ENCODE measurements at regions not wholly inside any gene's neighbourhood (a gene's known extent, or its start where the extent isn't known, plus 50 kb on each side); places are given as distances from the start of the nearest gene placed in this dataset.

GRCh38 chr2:192327576-192327975 is 132.8 kb upstream of the TMEFF2 start:
- TF ChIP-seq EZH2phosphoT487 (IDR thresholded peaks at IDR 0.05; ENCODE audit: borderline replicate concordance) (no peak), CTCF (conservative IDR thresholded peaks at IDR 0.05; ENCODE audit: low read length) (no peak)
- no peaks in the 10 kb centered on the region for H3F3A ChIP-seq (ENCODE audit: low read depth)
- H3K9me2 ChIP-seq (replicated peaks; ENCODE audit: low read depth, low read length), result no peaks in the 10 kb centered on the region
- H4K20me1 ChIP-seq (ENCODE audit: insufficient read depth, low read length, poor library complexity, severe bottlenecking), result no peaks in the 10 kb centered on the region
- no peaks in the 10 kb centered on the region for H3K79me2 ChIP-seq (ENCODE audit: insufficient read depth, low read length)
- H3K4me2 ChIP-seq (ENCODE audit: low read depth, low read length, poor library complexity, severe bottlenecking), result no peak overlapping the region
- no peaks in the 10 kb centered on the region for H3K9me3 ChIP-seq (ENCODE audit: insufficient read depth, low read depth, low read length)
- no peak overlapping the region for H2AFZ ChIP-seq (ENCODE audit: low read length)
- H3K4me1 ChIP-seq (ENCODE audit: insufficient read depth, low read length, poor library complexity, severe bottlenecking), result no peaks in the 10 kb centered on the region
- no peaks in the 10 kb centered on the region for H3K36me3 ChIP-seq (ENCODE audit: insufficient read depth, low read length)
- H3K27me3 ChIP-seq (ENCODE audit: insufficient read depth, low read length, poor library complexity, severe bottlenecking), result no peaks in the 10 kb centered on the region
- H3K4me3 ChIP-seq (ENCODE audit: low read length, poor library complexity, severe bottlenecking), result no peak overlapping the region
- no peak overlapping the region for H3K9ac ChIP-seq (ENCODE audit: low read depth, low read length, poor library complexity, severe bottlenecking)

GRCh38 chr2:192315543-192315942 is 120.8 kb upstream of the TMEFF2 start:
- Histone ChIP-seq H3K79me2 (ENCODE audit: insufficient read depth, low read length) (no peaks in the 10 kb centered on the region), H3K4me2 (ENCODE audit: low read depth, low read length, poor library complexity, severe bottlenecking) (no peak overlapping the region), H3K4me1 (ENCODE audit: insufficient read depth, low read length, poor library complexity, severe bottlenecking) (no peaks in the 10 kb centered on the region), H3K27me3 (ENCODE audit: insufficient read depth, low read length, poor library complexity, severe bottlenecking) (no peaks in the 10 kb centered on the region), H3K4me3 (ENCODE audit: low read length, poor library complexity, severe bottlenecking) (no peak overlapping the region), H2AFZ (ENCODE audit: low read length) (no peak overlapping the region), H3K9ac (ENCODE audit: low read depth, low read length, poor library complexity, severe bottlenecking) (no peak overlapping the region), H4K20me1 (ENCODE audit: insufficient read depth, low read length, poor library complexity, severe bottlenecking) (no peaks in the 10 kb centered on the region), H3K36me3 (ENCODE audit: insufficient read depth, low read length) (no peaks in the 10 kb centered on the region), H3F3A (ENCODE audit: low read depth) (no peaks in the 10 kb centered on the region), H3K9me2 (replicated peaks; ENCODE audit: low read depth, low read length) (no peaks in the 10 kb centered on the region), H3K9me3 (ENCODE audit: insufficient read depth, low read depth, low read length) (no peaks in the 10 kb centered on the region)
- TF ChIP-seq CTCF (conservative IDR thresholded peaks at IDR 0.05; ENCODE audit: low read length) (no peak), EZH2phosphoT487 (IDR thresholded peaks at IDR 0.05; ENCODE audit: borderline replicate concordance) (no peak)

- Histone ChIP-seq H3K9me3 (ENCODE audit: insufficient read depth, low read depth, low read length) (no peaks in the 10 kb centered on the region), H3K4me2 (ENCODE audit: low read depth, low read length, poor library complexity, severe bottlenecking) (no peak overlapping the region), H2AFZ (ENCODE audit: low read length) (no peak overlapping the region), H3K9ac (ENCODE audit: low read depth, low read length, poor library complexity, severe bottlenecking) (no peak overlapping the region), H3K36me3 (ENCODE audit: insufficient read depth, low read length) (no peaks in the 10 kb centered on the region), H4K20me1 (ENCODE audit: insufficient read depth, low read length, poor library complexity, severe bottlenecking) (no peaks in the 10 kb centered on the region), H3K4me1 (ENCODE audit: insufficient read depth, low read length, poor library complexity, severe bottlenecking) (no peaks in the 10 kb centered on the region), H3K27me3 (ENCODE audit: insufficient read depth, low read length, poor library complexity, severe bottlenecking) (no peaks in the 10 kb centered on the region), H3K4me3 (ENCODE audit: low read length, poor library complexity, severe bottlenecking) (no peak overlapping the region), H3K79me2 (ENCODE audit: insufficient read depth, low read length) (no peaks in the 10 kb centered on the region), H3K9me2 (replicated peaks; ENCODE audit: low read depth, low read length) (no peaks in the 10 kb centered on the region), H3F3A (ENCODE audit: low read depth) (no peaks in the 10 kb centered on the region)
- TF ChIP-seq CTCF (conservative IDR thresholded peaks at IDR 0.05; ENCODE audit: low read length), result no peak
- TF ChIP-seq EZH2phosphoT487 (IDR thresholded peaks at IDR 0.05; ENCODE audit: borderline replicate concordance), result no peak
Measured at GRCh38 chr2:192314800-192315481, 120.2 kb upstream of the TMEFF2 start.
